K562 (cell line): ENCODE measurements at regions not wholly inside any gene's neighbourhood (a gene's known extent, or its start where the extent isn't known, plus 50 kb on each side); places are given as distances from the start of the nearest gene placed in this dataset.

ENCODE experiments used
- ATAC-seq: fragments of 200-7000 bp; cut with Tn5 transposase; 3 replicates; pipeline ENCODE4 v1.9.1; 2020; ENCODE audit warnings: moderate library complexity
- BruUV-seq: library from RNA; stranded (reverse); fragments of 400-500 nt; replicated peaks from 2 replicates; lab custom pipeline; 2021; lab: Mats Ljungman, UMichigan
- CTCF ChIA-PET: fragments of 300-600 bp; formaldehyde crosslinking; extraction: SDS; loops from one replicate; lab custom pipeline; 2021; ENCODE audit warnings: low intra/inter-chr PET ratio; lab: Yijun Ruan, JAX
- POLR2A ChIA-PET: fragments of 300-600, 350-650 bp; sonication (Branson Sonifier 250); formaldehyde crosslinking; extraction: SDS; loops from one replicate; lab custom pipeline; 2021; ENCODE audit warnings: antibody characterized with exemption, inconsistent platforms; lab: Yijun Ruan, JAX
- DNase-seq, 4 experiments: peaks; one replicate each; pipeline versions ENCODE4 v3.0.0 to v3.0.0-alpha.2; 2011 to 2018; ENCODE audit warnings: low spot score in 3 of 4, mixed read lengths in 3 of 4; ENCODE audit errors: extremely low read depth in 1 of 4
- FAIRE-seq: peaks from 2 replicates; lab custom pipeline; 2011; peaks lifted over from hg19 to GRCh38; lab: Jason Lieb, UNC
- H2AFZ ChIP-seq: 2 replicates; pipeline ENCODE4 v1.6.0; 2011; ENCODE audit warnings: low read depth, low read length, control low read depth, inconsistent platforms
- H3K27ac ChIP-seq: fragments of 200-600 bp; 3 replicates; pipeline ENCODE4 v1.8.0; 2011; ENCODE audit warnings: low read depth, mild to moderate bottlenecking, control low read depth, inconsistent platforms, low read length, moderate library complexity, mixed read lengths; ENCODE audit errors: extremely low read depth
- H3K27me3 ChIP-seq, 2 experiments: fragments of 300-600 bp in 1 of 2; 2 replicates in 1 of 2; 3 replicates in 1 of 2; pipeline versions ENCODE4 v1.6.0 to v1.8.0; 2011; ENCODE audit warnings: inconsistent platforms in 2 of 2, low read length in 2 of 2, mild to moderate bottlenecking in 1 of 2, mixed read lengths in 1 of 2, moderate library complexity in 1 of 2; ENCODE audit not compliant: control insufficient read depth in 2 of 2, insufficient read depth in 2 of 2
- H3K36me3 ChIP-seq: fragments of 300-600 bp; 3 replicates; pipeline ENCODE4 v1.8.0; 2011; ENCODE audit warnings: mild to moderate bottlenecking, low read length, inconsistent platforms; ENCODE audit not compliant: control insufficient read depth, insufficient read depth
- H3K4me1 ChIP-seq, 2 experiments: fragments of 200-600 bp in 1 of 2; replicated peaks in 1 of 2; 2 replicates in 1 of 2; 3 replicates in 1 of 2; pipeline versions ENCODE4 v1.5.1 to v1.8.0; 2011; ENCODE audit warnings: inconsistent platforms in 2 of 2, low read length in 2 of 2, mild to moderate bottlenecking in 1 of 2, mixed read lengths in 1 of 2, moderate library complexity in 1 of 2; ENCODE audit not compliant: control insufficient read depth in 2 of 2, insufficient read depth in 2 of 2
- H3K4me2 ChIP-seq: 2 replicates; pipeline ENCODE4 v1.6.1; 2011; ENCODE audit warnings: low read length, control low read depth, inconsistent platforms, mixed read lengths; ENCODE audit not compliant: insufficient read depth
- H3K4me3 ChIP-seq: fragments of 200-600 bp; sonication (generic), shearing (Covaris generic); 2 replicates; pipeline ENCODE4 v1.5.1; 2016; ENCODE audit warnings: control low read depth, inconsistent platforms
- H3K79me2 ChIP-seq: fragments of 200-600 bp; 3 replicates; pipeline ENCODE4 v1.8.0; 2011; ENCODE audit warnings: low read length, inconsistent platforms; ENCODE audit not compliant: control insufficient read depth, insufficient read depth
- H3K9ac ChIP-seq, 2 experiments: 2 replicates each; pipeline versions ENCODE4 v1.6.0 to v1.6.1; 2011; ENCODE audit warnings: low read depth in 2 of 2, low read length in 2 of 2, control low read depth in 1 of 2, inconsistent platforms in 1 of 2, mild to moderate bottlenecking in 1 of 2, mixed read lengths in 1 of 2; ENCODE audit not compliant: insufficient read depth in 1 of 2
- H3K9me1 ChIP-seq: one replicate; pipeline ENCODE4 v1.6.0; 2011; ENCODE audit warnings: inconsistent platforms, mild to moderate bottlenecking, low read length, moderate library complexity; ENCODE audit not compliant: control insufficient read depth, insufficient read depth
- H3K9me3 ChIP-seq: replicated peaks from 2 replicates; pipeline ENCODE4 v1.5.1; 2011; ENCODE audit warnings: low read depth, low read length, inconsistent platforms; ENCODE audit not compliant: control insufficient read depth, insufficient read depth
- H4K20me1 ChIP-seq: replicated peaks from 2 replicates; pipeline ENCODE4 v1.6.1; 2011; ENCODE audit warnings: low read length, inconsistent platforms, mixed read lengths; ENCODE audit not compliant: control insufficient read depth, insufficient read depth
- C11orf30 ChIP-seq: fragments of 450-650 bp; IDR thresholded peaks from 2 replicates; pipeline ENCODE4 v1.6.1; 2016; ENCODE audit warnings: low read depth, mild to moderate bottlenecking
- CBFA2T3 ChIP-seq: fragments of 450-650 bp; IDR thresholded peaks from 2 replicates; pipeline ENCODE4 v1.6.1; 2017
- CREBBP ChIP-seq: IDR thresholded peaks from one replicate; pipeline ENCODE4 v1.6.1; 2012; ENCODE audit warnings: low read depth, mild to moderate bottlenecking, control low read depth, inconsistent platforms, low read length
- ID3 ChIP-seq, 2 experiments: fragments of 250-450 bp in 1 of 2; fragments of 450-650 bp in 1 of 2; sonication (Bioruptor Pico) in 1 of 2; IDR thresholded peaks; 2 replicates each; pipeline versions ENCODE4 v1.6.1 to v1.8.0; 2016 to 2021; ENCODE audit warnings: mild to moderate bottlenecking in 2 of 2, moderate library complexity in 2 of 2, missing compliant biosample characterization in 1 of 2, missing genetic modification characterization in 1 of 2
- NFE2 ChIP-seq: IDR thresholded peaks from 2 replicates; pipeline ENCODE4 v1.6.1; 2014; ENCODE audit warnings: antibody characterized with exemption, low read depth
- NFIC ChIP-seq: fragments of 450-650 bp; IDR thresholded peaks from 2 replicates; pipeline ENCODE4 v1.6.1; 2017; ENCODE audit warnings: mild to moderate bottlenecking, inconsistent platforms
- NFIX ChIP-seq: fragments of 250-450 bp; sonication (Bioruptor Pico); IDR thresholded peaks from 2 replicates; pipeline ENCODE4 v1.4.0; 2020; ENCODE audit warnings: low read depth, mild to moderate bottlenecking, moderate library complexity
- RB1 ChIP-seq: fragments of 450-650 bp; IDR thresholded peaks from 2 replicates; pipeline ENCODE4 v1.6.1; 2017; ENCODE audit warnings: low read depth, mild to moderate bottlenecking
- SNIP1 ChIP-seq: fragments of 450-650 bp; IDR thresholded peaks from 2 replicates; pipeline ENCODE4 v1.7.1; 2017; ENCODE audit warnings: low read depth, mild to moderate bottlenecking
- ZNF766 ChIP-seq: fragments of 200-800 bp; sonication (Bioruptor generic); conservative IDR thresholded peaks from 2 replicates; pipeline ENCODE4 v1.6.1; 2016; ENCODE audit warnings: missing genetic modification characterization, missing compliant biosample characterization
- ZNF785 ChIP-seq: fragments of 250-450 bp; sonication (Bioruptor Pico); IDR thresholded peaks from 2 replicates; pipeline ENCODE4 v1.4.0; 2020; ENCODE audit warnings: mild to moderate bottlenecking
- WGBS: fragments of 100-300 bp; shearing (Covaris generic); methylation state at CpG from one replicate; pipeline ENCODE4 v1.1.6; 2016; ENCODE audit warnings: low coverage, mixed read lengths; ENCODE audit not compliant: insufficient coverage; ENCODE audit errors: missing lambda C conversion rate; 5-methylcytosine and 5-hydroxymethylcytosine counted together
- in situ Hi-C: fragments of 300-500 bp; cut with MboI; formaldehyde crosslinking; loops from 4 replicates; pipeline ENCODE4 v1.15.0; 2018; ENCODE audit warnings: inconsistent platforms, mixed read lengths
- intact Hi-C: fragments of 100-400 bp; cut with micrococcal nuclease; formaldehyde crosslinking; loops from 2 replicates; pipeline ENCODE4 v1.14.2; 2022

- ATAC-seq (no peak), FAIRE-seq (no peak), DNase-seq (no peak)
- no TSS peak for BruUV-seq
- H3K4me2 ChIP-seq = no peak overlapping the region
- H3K4me1 ChIP-seq = no peaks in the 10 kb centered on the region
- ChIA-PET CTCF (no interaction called here), POLR2A (no interaction called here)
- no peak overlapping the region for H3K4me3 ChIP-seq
- intact Hi-C loops = no loop called here
- no peaks in the 10 kb centered on the region for H3K79me2 ChIP-seq
- H3K9me1 ChIP-seq = no peaks in the 10 kb centered on the region
- H2AFZ ChIP-seq = no peak overlapping the region
- H3K9me3 ChIP-seq = no peaks in the 10 kb centered on the region
- H3K27me3 ChIP-seq = no peaks in the 10 kb centered on the region
- in situ Hi-C loops = no loop called here
- no peak overlapping the region for H3K9ac ChIP-seq
- no peaks in the 10 kb centered on the region for H4K20me1 ChIP-seq
- 0% methylated on average over 1 of the region's 1 CpG for WGBS
- no peaks in the 10 kb centered on the region for H3K36me3 ChIP-seq
- no peak overlapping the region for H3K27ac ChIP-seq
- TF ChIP-seq NFIX (CRISPR knock-in tag) (no peak), ID3 (CRISPR knock-in tag; IDR thresholded peaks at IDR 0.05) (no peak), ID3 (tag; IDR thresholded peaks at IDR 0.05) (no peak), C11orf30 (no peak), NFE2 (no peak), CBFA2T3 (no peak), CREBBP (no peak), RB1 (no peak), NFIC (no peak), ZNF785 (CRISPR knock-in tag) (no peak), ZNF766 (no peak), SNIP1 (no peak)
Measured at GRCh38 chr10:107800061-107800460, 635.6 kb upstream of the SORCS1 start.
